GM19452 (cell line): ENCODE measurements at regions not wholly inside any gene's neighbourhood (a gene's known extent, or its start where the extent isn't known, plus 50 kb on each side); places are given as distances from the start of the nearest gene placed in this dataset.

Experiments
- ATAC-seq: cut with Tn5 transposase; IDR thresholded peaks from one replicate; pipeline ENCODE4 v1.9.1; 2021; ENCODE audit not compliant: unreplicated experiment

GRCh38 chr1:106975944-106976343 lies 80.5 kb upstream of the PRMT6 start:
- no peak for ATAC-seq

DNA sequence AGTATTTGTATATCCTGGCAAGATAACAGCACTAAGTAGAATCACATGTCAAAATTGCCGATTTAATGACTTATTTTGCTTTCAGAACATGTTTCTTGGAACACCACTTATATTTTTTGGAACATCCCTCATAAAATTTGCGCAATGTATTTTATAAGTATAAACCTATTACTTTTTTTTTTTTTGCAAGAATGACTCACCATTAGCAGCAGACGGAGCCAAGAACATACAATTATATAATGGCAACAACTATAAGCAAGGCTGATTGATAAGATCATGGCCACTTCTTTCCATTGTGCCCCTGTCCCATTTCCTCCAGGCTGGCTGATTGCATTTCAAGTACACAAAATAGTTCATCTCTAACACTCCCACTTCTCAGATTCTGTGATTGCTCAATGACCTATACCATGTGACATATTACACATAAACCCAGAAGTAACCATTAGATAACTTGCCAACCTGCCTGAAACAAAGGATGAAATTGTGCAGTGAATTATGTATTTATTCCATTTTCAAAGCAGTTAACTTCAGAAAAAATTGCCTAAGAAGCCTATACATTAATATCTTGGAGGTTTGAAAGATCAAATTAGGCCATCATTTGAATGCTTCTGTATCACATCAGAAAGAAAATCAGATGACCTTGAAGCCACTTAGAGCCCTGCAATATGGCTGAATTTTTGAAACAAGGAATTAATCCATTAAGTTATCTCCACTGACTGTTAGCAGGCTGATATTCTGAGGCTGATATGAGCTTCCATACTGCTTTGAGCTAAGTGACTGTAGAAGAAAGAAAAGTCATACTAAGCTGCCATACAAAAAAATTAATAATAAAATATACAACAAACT lies 77.8 kb upstream of the PRMT6 start:
- no peak for ATAC-seq

DNA sequence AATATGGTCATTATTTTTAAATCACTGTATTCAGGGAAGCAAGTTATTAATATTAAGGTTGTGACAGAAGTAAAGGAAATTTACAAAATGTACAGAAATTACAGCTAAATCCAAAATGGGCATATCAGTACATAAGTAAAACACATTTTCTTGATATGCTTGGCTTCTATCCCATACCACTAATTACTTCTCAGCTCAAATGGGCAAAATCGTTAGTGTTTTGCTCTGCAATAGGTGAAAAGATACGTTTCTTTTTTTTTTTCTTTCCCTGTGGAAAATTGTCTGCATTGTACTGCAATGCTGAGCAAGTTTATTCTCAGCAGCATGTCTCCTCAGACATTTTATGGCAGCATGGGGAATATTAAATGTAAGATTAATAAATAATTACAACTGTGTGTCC lies 77.1 kb upstream of the PRMT6 start:
- ATAC-seq = no peak

- ATAC-seq = no peak
These were observed 76.4 kb upstream of the PRMT6 start for GRCh38 chr1:106980121-106980520.

- ATAC-seq = no peak
These were observed 71.7 kb upstream of the PRMT6 start for GRCh38 chr1:106984801-106985200.

DNA sequence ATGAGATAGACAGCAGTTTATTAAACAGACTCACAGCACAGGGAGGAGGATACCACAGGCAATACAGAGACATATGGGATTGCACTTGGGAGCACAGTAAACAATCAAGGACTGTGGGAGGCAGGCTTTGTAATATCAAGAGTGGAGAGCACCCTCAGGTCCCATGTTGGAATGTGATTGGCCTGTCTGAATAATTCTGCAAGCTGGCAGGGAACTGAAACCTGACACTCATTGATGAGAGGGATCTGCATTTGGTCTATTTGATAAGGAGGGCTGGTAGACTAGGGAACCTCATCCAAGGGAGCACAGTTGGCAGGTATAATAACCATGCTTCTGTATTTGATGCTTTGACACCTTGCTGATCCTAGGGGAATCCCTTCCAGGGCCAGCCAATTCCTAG lies 69.9 kb upstream of the PRMT6 start:
- no peak for ATAC-seq

- ATAC-seq = peak; percentile 93
These were observed 60.5 kb upstream of the PRMT6 start for GRCh38 chr1:106995970-106996369.

DNA sequence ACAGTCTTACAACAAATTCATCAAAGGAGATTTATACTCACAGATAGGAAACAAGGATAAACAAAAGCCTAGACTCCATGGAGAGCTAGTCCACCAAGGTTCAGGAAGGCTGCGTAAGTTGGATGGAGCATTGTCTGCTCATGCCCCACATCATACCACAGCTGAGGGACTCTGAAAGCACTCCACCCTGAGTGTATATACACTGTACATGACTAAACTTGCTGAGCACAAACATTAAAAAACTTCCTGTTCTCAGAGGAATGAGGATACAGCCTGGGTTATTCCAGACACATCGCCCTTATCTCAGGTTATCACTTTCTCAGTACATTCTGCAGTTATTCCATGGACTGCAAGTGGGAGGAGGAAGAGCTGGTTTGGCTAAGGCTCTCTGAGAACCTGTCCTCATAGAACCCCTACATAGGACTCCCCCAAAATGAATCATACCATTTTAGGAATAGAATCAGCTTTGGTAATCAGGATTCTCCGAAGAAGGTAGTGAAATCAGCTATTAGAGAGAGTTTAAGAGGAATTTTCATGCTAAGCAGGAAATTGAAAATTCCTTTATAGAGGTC lies 58.0 kb upstream of the PRMT6 start:
- ATAC-seq = no peak

DNA sequence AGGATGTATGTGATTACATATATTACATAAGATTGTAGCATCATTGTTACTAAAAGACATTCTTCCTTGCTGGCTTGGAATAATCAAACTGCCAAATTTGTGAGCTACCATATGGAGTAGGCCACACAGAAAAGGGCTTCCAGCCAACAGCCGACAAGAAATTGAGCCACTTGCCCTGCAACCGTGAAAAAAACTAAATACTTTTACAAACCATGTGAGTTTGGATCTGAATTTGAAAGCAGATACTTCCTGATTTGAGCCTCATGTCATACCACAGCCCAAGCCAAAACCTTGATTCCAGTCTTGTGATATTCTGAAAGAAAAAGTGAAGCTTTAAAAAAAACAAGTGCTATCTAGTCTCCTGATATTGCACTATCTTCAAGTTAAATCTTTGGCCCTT lies 55.6 kb upstream of the PRMT6 start:
- ATAC-seq = no peak

DNA sequence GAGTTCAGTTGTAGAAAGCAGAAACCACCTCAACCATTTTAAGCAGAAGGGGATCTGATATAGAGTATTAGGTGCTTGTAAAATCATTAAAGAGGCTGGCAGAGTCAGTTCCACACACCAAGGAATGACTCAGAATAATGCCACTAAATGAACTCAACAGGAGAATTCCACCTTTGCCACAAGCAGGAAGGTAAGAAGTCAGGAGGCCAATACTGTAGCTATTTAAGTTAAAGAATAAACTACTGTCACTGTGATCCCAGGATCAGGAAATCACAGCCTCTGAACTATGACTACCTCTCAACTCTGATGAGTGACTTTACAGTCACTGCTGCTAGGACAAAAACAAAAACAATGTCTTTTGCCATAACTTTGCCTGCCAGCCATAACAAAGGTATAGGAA lies 52.5 kb upstream of the PRMT6 start:
- ATAC-seq = no peak

- ATAC-seq = no peak
These were observed 52.1 kb upstream of the PRMT6 start for GRCh38 chr1:107004421-107004820.
